GM18519 (cell line): ENCODE measurements at regions not wholly inside any gene's neighbourhood (a gene's known extent, or its start where the extent isn't known, plus 50 kb on each side); places are given as distances from the start of the nearest gene placed in this dataset.

Source experiments
- ATAC-seq: cut with Tn5 transposase; IDR thresholded peaks from one replicate; pipeline ENCODE4 v1.9.1; 2021; ENCODE audit warnings: mild to moderate bottlenecking, moderate library complexity; ENCODE audit not compliant: unreplicated experiment, low FRiP score

- no peak for ATAC-seq
These were observed 222.5 kb upstream of the DAPK1 start for GRCh38 chr9:87275047-87275725.

- ATAC-seq, result no peak
These were observed 221.3 kb upstream of the DAPK1 start for GRCh38 chr9:87276327-87276841.

GRCh38 chr9:87276851-87277261 lies 220.8 kb upstream of the DAPK1 start:
- no peak for ATAC-seq

DNA sequence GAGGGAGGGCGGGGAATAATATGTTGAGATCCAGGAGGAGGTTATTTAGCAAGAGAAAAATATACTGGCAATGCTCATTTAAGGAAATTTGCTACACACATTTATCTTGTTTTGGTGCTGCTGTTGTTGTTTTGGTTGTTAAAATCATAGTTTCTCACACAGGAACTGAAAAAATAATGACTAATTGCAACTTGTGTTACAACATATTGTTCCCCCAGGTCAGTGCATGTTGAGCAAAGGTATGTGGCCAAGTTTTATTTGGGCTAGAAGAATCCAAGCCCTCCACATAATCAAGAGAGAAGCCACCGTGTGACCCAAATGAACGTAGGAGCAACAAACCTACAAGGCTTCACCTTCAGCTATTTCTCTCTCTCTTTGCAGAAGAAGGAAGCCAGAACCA lies 220.3 kb upstream of the DAPK1 start:
- no peak for ATAC-seq

GRCh38 chr9:87278971-87279733 lies 218.5 kb upstream of the DAPK1 start:
- no peak for ATAC-seq

DNA sequence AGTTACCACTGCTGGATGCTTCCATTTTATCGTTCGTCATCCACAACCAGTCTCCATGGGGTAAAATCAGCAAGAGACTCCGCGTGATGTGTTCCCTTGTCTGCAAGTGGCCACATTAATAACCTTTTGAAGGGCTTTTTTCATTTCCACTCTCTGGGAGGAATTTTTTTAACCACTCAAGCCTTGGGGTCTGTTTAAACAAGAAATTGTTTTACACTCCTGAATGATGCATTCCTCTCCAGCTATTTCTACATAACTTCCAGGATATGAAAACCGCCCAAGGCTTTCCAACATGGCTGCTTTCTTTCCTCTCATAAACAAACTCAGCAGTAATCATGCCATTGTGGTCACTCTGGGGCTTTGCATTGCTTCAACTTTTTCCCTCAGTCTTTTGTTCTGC lies 217.2 kb upstream of the DAPK1 start:
- no peak for ATAC-seq

DNA sequence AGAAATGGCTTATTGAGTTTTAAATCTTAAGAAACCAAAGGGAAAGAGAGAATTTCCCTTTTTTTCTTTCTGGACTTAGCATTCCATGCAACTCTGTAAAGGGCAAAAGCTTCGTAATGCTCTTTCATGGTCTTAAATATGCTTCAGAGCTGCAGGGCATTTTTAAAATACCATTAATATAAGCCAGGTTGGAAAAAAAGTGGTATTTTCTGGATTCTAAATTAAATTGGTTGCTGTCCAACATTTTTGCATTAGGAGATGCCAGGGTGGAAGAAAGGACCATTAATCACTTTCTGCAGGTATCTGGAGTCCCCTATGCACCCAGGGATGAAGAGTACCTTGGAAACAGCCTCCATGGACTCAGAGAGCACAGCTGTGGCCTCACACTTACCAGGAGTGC lies 215.1 kb upstream of the DAPK1 start:
- ATAC-seq, result no peak

GRCh38 chr9:87283585-87283984 lies 214.1 kb upstream of the DAPK1 start:
- no peak for ATAC-seq

DNA sequence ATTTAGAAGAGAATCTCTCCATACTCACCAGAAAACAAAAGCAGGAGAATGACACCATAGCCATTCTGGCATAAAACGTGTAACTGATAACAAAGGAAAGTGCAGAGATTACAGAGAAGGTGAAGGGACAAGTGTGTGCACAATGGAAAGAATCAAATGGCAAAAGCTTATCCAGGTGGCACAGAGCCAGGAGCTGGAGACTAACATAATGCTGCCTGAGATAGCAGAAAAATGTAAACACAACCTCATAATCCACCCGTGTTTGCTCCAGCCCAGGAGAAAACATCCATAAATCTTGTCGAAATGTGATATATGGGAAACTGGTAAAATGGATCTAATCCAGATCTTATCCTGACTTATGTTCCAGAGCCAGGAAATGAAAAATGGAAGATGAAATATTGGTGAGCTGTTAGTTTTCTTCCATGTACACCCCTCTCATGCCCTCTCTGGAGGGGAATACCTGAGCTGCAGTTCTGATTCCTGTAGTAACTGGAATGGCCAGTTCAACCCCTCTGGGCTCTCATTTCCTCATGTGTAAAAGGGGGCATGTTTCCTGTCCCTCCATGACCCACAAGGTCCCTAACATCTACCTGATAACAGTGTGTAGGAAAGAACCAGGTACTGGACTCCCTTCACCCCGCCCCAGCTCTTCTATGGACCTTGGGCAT lies 212.3 kb upstream of the DAPK1 start:
- no peak for ATAC-seq

DNA sequence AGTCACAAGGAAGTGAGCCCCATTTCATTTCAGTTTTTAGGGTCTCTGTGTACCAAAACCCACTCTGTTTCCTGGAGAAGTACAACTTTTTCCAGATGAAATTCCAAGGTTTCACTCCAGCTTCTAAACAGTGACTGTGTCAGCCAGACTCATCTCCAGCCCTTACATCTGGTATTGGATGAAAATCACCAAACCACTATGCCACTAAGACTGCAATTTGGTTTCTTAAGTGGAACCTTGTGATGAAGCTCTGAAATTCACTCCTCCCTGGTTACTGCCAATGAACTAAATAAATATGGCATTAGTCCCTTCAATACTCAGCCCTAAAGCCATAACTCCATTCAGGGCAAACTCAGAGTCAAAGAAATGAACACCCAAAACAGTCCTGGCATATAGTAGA lies 211.2 kb upstream of the DAPK1 start:
- ATAC-seq, result no peak

- no peak for ATAC-seq
These were observed 207.2 kb upstream of the DAPK1 start for GRCh38 chr9:87290241-87291052.

GRCh38 chr9:87292449-87293191 lies 205.0 kb upstream of the DAPK1 start:
- no peak for ATAC-seq

DNA sequence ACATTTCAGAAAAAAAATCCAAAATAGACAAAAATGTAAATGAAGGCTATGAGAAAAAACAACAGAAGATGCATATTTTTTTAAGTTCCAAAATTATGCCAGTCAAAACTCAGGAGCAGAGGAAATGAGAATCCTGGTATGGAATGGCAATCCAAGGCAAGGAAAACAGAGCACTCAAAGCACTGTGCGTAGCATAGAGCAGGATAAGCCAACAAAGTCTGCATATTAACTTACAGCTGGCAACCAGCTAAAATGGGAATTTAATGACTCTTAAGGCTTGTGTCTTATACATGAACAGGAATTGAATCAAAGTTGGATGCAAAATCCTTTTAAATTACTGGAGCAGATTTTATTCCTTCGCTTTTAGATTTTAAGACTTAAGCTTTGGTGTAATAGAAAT lies 203.5 kb upstream of the DAPK1 start:
- ATAC-seq, result no peak

DNA sequence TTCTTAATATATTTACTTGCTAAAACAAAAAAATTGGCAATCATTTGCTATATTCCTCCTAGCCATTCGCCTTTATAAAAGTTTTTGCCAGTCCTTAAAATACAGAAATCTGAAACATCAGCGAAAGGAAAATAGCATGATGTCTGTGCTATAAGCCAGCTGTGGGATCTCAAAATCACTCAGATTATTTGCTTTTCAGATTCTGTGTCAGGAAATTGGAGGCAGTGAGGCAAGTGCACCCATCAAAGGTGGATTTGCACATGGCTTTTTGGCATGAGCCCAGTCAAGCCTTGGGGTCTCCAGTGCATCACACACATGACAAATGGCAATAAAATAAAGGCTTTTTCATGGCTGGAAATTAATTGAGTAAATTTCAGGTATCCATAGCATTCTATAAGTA lies 196.8 kb upstream of the DAPK1 start:
- no peak for ATAC-seq

DNA sequence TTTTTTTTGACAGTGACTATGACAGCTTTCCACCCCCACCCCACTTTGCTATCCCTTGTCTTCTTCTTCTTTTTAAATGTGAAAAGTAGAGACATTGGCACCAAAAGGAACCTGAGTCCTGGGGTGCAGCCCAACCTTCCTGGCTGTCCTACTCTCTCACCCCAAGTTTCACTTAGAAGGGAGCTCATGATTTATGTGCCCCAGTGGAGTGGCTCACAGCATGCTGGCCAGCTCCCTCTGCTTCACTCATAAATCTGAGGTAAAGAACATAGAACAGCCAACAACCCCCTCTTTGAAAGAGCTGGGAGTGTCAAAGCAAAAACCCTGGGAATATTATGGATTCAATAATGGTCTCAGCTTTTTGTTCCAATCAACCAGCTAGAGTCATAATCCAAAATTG lies 196.3 kb upstream of the DAPK1 start:
- ATAC-seq, result no peak

- no peak for ATAC-seq
These were observed 192.5 kb upstream of the DAPK1 start for GRCh38 chr9:87305151-87305550.

DNA sequence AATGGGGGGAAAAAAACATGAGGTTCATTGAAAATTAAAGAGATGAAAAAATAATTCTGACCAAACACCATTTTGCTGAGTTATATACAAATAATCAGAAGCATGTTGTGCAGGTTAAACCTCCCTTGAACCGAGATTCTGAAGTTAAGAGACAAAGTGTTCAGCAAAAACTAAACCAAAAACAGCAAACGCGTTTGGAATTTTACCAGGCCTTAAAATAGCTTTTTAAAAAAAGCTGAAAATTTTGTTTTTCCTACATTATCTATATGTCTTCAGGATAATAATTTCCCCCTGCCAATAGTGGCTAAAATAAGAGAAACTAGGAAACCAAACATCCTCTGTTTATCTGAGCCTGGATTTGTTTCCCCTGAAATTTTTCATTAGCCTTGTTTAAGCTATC lies 191.7 kb upstream of the DAPK1 start:
- ATAC-seq, result no peak

DNA sequence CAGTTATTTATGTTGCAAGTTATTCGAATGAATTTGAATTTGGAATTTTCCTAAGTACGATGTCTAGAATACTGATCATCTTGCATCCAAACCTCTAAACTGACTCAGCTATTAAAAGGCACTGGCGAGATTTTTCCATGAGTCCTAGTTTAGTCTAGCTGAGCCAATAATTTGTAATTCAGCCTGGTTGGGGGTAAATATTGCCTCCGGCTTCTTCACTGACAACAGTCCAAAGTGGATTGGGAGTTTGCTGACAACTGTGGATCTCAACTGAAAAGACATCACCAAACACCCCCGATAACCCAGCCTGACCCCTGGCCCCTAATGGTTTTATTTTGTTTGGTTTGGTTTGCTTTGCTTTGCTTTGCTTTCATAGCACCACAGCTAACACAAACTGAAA lies 189.8 kb upstream of the DAPK1 start:
- no peak for ATAC-seq

DNA sequence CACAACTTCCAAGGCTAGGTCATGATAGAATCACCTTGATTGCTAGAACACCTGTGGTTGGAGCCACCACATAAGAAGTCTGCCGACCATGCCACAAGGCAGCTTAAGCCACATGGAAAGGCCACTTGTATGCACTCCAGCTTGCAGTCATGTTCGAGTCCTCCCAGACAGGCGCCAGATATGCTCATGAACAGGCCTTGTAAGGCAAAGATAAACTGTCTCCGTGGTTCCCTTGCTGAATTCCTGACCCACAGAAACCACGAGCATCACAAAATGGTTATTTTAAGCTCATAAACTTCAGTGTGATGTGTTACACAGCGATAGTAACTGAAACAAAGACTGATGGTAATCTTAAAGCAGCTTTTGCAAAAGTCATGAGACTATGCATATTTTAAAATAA lies 188.4 kb upstream of the DAPK1 start:
- ATAC-seq, result no peak
